ENCODE measurements at regions not wholly inside any gene's neighbourhood (a gene's known extent, or its start where the extent isn't known, plus 50 kb on each side); places are given as distances from the start of the nearest gene placed in this dataset.

GRCh38 chr17:34859652-34860051 lies 101.6 kb downstream of the CCT6B start:
- no peaks in the 10 kb centered on the region for H3K36me3 Mint-ChIP-seq (ENCODE audit: low read depth, unreplicated experiment)
- no peaks in the 10 kb centered on the region for H4K20me1 ChIP-seq (ENCODE audit: insufficient read depth, low read length)
- no peak overlapping the region for H3K9ac ChIP-seq (ENCODE audit: low read length)
- H3K4me3 Mint-ChIP-seq (ENCODE audit: unreplicated experiment), result no peak overlapping the region
- DNase-seq (ENCODE audit: low read depth) (no peak), FAIRE-seq (no peak)
- H3K4me2 ChIP-seq (ENCODE audit: low read length), result no peak overlapping the region
- H3K4me3 ChIP-seq (ENCODE audit: insufficient read depth, low read depth, low read length), result no peak overlapping the region
- no peaks in the 10 kb centered on the region for H3K9me3 ChIP-seq (ENCODE audit: insufficient read depth, low read depth, low read length)
- peaks cover 47% of the 10 kb centered on the region for H3K27me3 Mint-ChIP-seq (ENCODE audit: low read depth, unreplicated experiment)
- no peaks in the 10 kb centered on the region for H3K79me2 ChIP-seq (ENCODE audit: insufficient read depth, low read length)
- H2AFZ ChIP-seq (ENCODE audit: low read depth, low read length), result no peak overlapping the region
- no peaks in the 10 kb centered on the region for H3K27me3 ChIP-seq (ENCODE audit: insufficient read depth, low read length)
- H3K27ac ChIP-seq (ENCODE audit: low read depth, low read length), result no peak overlapping the region
- no peaks in the 10 kb centered on the region for H3K9me3 Mint-ChIP-seq (ENCODE audit: unreplicated experiment)
- TF ChIP-seq EZH2 (IDR thresholded peaks at IDR 0.05; ENCODE audit: insufficient read depth, low read length) (no peak), CTCF (IDR thresholded peaks at IDR 0.05; ENCODE audit: insufficient read depth, low read depth, low read length) (no peak)
- no peaks in the 10 kb centered on the region for H3K36me3 ChIP-seq (ENCODE audit: insufficient read depth, low read length)
- no peaks in the 10 kb centered on the region for H3K4me1 Mint-ChIP-seq (ENCODE audit: low read depth, unreplicated experiment)
- no peak overlapping the region for H3K27ac Mint-ChIP-seq (ENCODE audit: unreplicated experiment)
- no peaks in the 10 kb centered on the region for H3K4me1 ChIP-seq (ENCODE audit: insufficient read depth, low read length)

- H3K9ac ChIP-seq (ENCODE audit: low read length), result no peak overlapping the region
- Mint-ChIP-seq H3K27ac (ENCODE audit: unreplicated experiment) (no peak overlapping the region), H3K27me3 (ENCODE audit: low read depth, unreplicated experiment) (peaks cover 45% of the 10 kb centered on the region), H3K4me3 (ENCODE audit: unreplicated experiment) (no peak overlapping the region), H3K9me3 (ENCODE audit: unreplicated experiment) (no peaks in the 10 kb centered on the region), H3K4me1 (ENCODE audit: low read depth, unreplicated experiment) (no peaks in the 10 kb centered on the region), H3K36me3 (ENCODE audit: low read depth, unreplicated experiment) (no peaks in the 10 kb centered on the region)
- no peak overlapping the region for H3K27ac ChIP-seq (ENCODE audit: low read depth, low read length)
- TF ChIP-seq CTCF (IDR thresholded peaks at IDR 0.05; ENCODE audit: insufficient read depth, low read depth, low read length), result no peak
- no peak for TF ChIP-seq EZH2 (IDR thresholded peaks at IDR 0.05; ENCODE audit: insufficient read depth, low read length)
- FAIRE-seq (no peak), DNase-seq (ENCODE audit: low read depth) (no peak)
- H3K4me3 ChIP-seq (ENCODE audit: insufficient read depth, low read depth, low read length), result no peak overlapping the region
- no peaks in the 10 kb centered on the region for H3K79me2 ChIP-seq (ENCODE audit: insufficient read depth, low read length)
- no peaks in the 10 kb centered on the region for H3K36me3 ChIP-seq (ENCODE audit: insufficient read depth, low read length)
- no peaks in the 10 kb centered on the region for H3K4me1 ChIP-seq (ENCODE audit: insufficient read depth, low read length)
- H3K4me2 ChIP-seq (ENCODE audit: low read length), result no peak overlapping the region
- H3K27me3 ChIP-seq (ENCODE audit: insufficient read depth, low read length), result no peaks in the 10 kb centered on the region
- H4K20me1 ChIP-seq (ENCODE audit: insufficient read depth, low read length), result no peaks in the 10 kb centered on the region
- H2AFZ ChIP-seq (ENCODE audit: low read depth, low read length), result no peak overlapping the region
- H3K9me3 ChIP-seq (ENCODE audit: insufficient read depth, low read depth, low read length), result no peaks in the 10 kb centered on the region
These were observed 102.4 kb downstream of the CCT6B start for GRCh38 chr17:34858591-34859565.

- FAIRE-seq (no peak), DNase-seq (ENCODE audit: low read depth) (no peak)
- Mint-ChIP-seq H3K27me3 (ENCODE audit: low read depth, unreplicated experiment) (peaks cover 30% of the 10 kb centered on the region), H3K4me1 (ENCODE audit: low read depth, unreplicated experiment) (no peaks in the 10 kb centered on the region), H3K27ac (ENCODE audit: unreplicated experiment) (no peak overlapping the region), H3K36me3 (ENCODE audit: low read depth, unreplicated experiment) (no peaks in the 10 kb centered on the region), H3K9me3 (ENCODE audit: unreplicated experiment) (no peaks in the 10 kb centered on the region), H3K4me3 (ENCODE audit: unreplicated experiment) (no peak overlapping the region)
- Histone ChIP-seq H3K36me3 (ENCODE audit: insufficient read depth, low read length) (no peaks in the 10 kb centered on the region), H3K4me3 (ENCODE audit: insufficient read depth, low read depth, low read length) (no peak overlapping the region), H3K9me3 (ENCODE audit: insufficient read depth, low read depth, low read length) (no peaks in the 10 kb centered on the region), H4K20me1 (ENCODE audit: insufficient read depth, low read length) (no peaks in the 10 kb centered on the region), H3K4me1 (ENCODE audit: insufficient read depth, low read length) (no peaks in the 10 kb centered on the region), H3K9ac (ENCODE audit: low read length) (no peak overlapping the region), H3K79me2 (ENCODE audit: insufficient read depth, low read length) (no peaks in the 10 kb centered on the region), H2AFZ (ENCODE audit: low read depth, low read length) (no peak overlapping the region), H3K27me3 (ENCODE audit: insufficient read depth, low read length) (no peaks in the 10 kb centered on the region), H3K4me2 (ENCODE audit: low read length) (no peak overlapping the region), H3K27ac (ENCODE audit: low read depth, low read length) (no peak overlapping the region)
- TF ChIP-seq CTCF (IDR thresholded peaks at IDR 0.05; ENCODE audit: insufficient read depth, low read depth, low read length) (no peak), EZH2 (IDR thresholded peaks at IDR 0.05; ENCODE audit: insufficient read depth, low read length) (no peak)
These were observed 107.3 kb downstream of the CCT6B start for GRCh38 chr17:34853924-34854323.
